ENCODE measurements at regions not wholly inside any gene's neighbourhood (a gene's known extent, or its start where the extent isn't known, plus 50 kb on each side); places are given as distances from the start of the nearest gene placed in this dataset.
"Not testable (repeated sequence)": the region's sequence is repeated elsewhere in the genome, so short reads cannot be mapped to it uniquely, and the experiment has no call there.

- Histone ChIP-seq H3K9ac (ENCODE audit: insufficient read depth in 1 of 2, low read length in 2 of 2) (no peak overlapping the region), H3K36me3 (ENCODE audit: control insufficient read depth in 4 of 4, insufficient read depth in 4 of 4, low read length in 4 of 4) (no peaks in the 10 kb centered on the region), H3K9me3 (ENCODE audit: control insufficient read depth in 4 of 4, insufficient read depth in 3 of 4, low read length in 3 of 4) (peaks cover 0 to 2% (median 0%) of the 10 kb centered on the region in 4 donors), H3K4me3 (no peak overlapping the region), H3K27me3 (ENCODE audit: control insufficient read depth in 3 of 3, insufficient read depth in 3 of 3, low read length in 2 of 3) (no peaks in the 10 kb centered on the region), H3K4me1 (ENCODE audit: control insufficient read depth in 5 of 5, insufficient read depth in 5 of 5, low read length in 5 of 5) (no peaks in the 10 kb centered on the region), H3K27ac (ENCODE audit: low read depth in 1 of 2, low read length in 1 of 2) (no peak overlapping the region)
- ATAC-seq (ENCODE audit: insufficient read depth, low FRiP score) (no peak), DNase-seq (no peak)
- TF ChIP-seq, protein P1, sequence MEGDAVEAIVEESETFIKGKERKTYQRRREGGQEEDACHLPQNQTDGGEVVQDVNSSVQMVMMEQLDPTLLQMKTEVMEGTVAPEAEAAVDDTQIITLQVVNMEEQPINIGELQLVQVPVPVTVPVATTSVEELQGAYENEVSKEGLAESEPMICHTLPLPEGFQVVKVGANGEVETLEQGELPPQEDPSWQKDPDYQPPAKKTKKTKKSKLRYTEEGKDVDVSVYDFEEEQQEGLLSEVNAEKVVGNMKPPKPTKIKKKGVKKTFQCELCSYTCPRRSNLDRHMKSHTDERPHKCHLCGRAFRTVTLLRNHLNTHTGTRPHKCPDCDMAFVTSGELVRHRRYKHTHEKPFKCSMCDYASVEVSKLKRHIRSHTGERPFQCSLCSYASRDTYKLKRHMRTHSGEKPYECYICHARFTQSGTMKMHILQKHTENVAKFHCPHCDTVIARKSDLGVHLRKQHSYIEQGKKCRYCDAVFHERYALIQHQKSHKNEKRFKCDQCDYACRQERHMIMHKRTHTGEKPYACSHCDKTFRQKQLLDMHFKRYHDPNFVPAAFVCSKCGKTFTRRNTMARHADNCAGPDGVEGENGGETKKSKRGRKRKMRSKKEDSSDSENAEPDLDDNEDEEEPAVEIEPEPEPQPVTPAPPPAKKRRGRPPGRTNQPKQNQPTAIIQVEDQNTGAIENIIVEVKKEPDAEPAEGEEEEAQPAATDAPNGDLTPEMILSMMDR (IDR thresholded peaks at IDR 0.05; ENCODE audit: control extremely low read depth, extremely low read depth): no peak
- WGBS, 2 donors: 89 to 92% methylated on average over 2 of the region's 2 CpGs
Observed at GRCh38 chr2:84169871-84170270, 289.2 kb downstream of the SUCLG1 start.

GRCh38 chr2:84168552-84168951, 290.5 kb downstream of the SUCLG1 start:
- not testable (repeated sequence) for DNase-seq; H3K36me3 ChIP-seq (ENCODE audit: control insufficient read depth in 4 of 4, insufficient read depth in 4 of 4, low read length in 4 of 4); H3K9me3 ChIP-seq (ENCODE audit: control insufficient read depth in 4 of 4, insufficient read depth in 3 of 4, low read length in 3 of 4); H3K4me1 ChIP-seq (ENCODE audit: control insufficient read depth in 5 of 5, insufficient read depth in 5 of 5, low read length in 5 of 5); H3K27ac ChIP-seq (ENCODE audit: low read depth in 1 of 2, low read length in 1 of 2); H3K27me3 ChIP-seq (ENCODE audit: control insufficient read depth in 3 of 3, insufficient read depth in 3 of 3, low read length in 2 of 3); H3K4me3 ChIP-seq; H3K9ac ChIP-seq (ENCODE audit: insufficient read depth in 1 of 2, low read length in 2 of 2); ATAC-seq (ENCODE audit: insufficient read depth, low FRiP score)
- WGBS, 2 donors: 92% methylated on average over 1 of the region's 1 CpG

- DNase-seq: no peak
- WGBS, 2 donors: 88 to 90% methylated on average over 2 of the region's 2 CpGs
- peaks cover 0 to 5% (median 0%) of the 10 kb centered on the region in 4 donors for H3K9me3 ChIP-seq (ENCODE audit: control insufficient read depth in 4 of 4, insufficient read depth in 3 of 4, low read length in 3 of 4)
- TF ChIP-seq, protein P1 (IDR thresholded peaks at IDR 0.05; ENCODE audit: control extremely low read depth, extremely low read depth): no peak
- no peaks in the 10 kb centered on the region for H3K36me3 ChIP-seq (ENCODE audit: control insufficient read depth in 4 of 4, insufficient read depth in 4 of 4, low read length in 4 of 4)
- no peak overlapping the region for H3K4me3 ChIP-seq
- H3K27ac ChIP-seq (ENCODE audit: low read depth in 1 of 2, low read length in 1 of 2): no peak overlapping the region
- no peaks in the 10 kb centered on the region for H3K4me1 ChIP-seq (ENCODE audit: control insufficient read depth in 5 of 5, insufficient read depth in 5 of 5, low read length in 5 of 5)
- no peak overlapping the region for H3K9ac ChIP-seq (ENCODE audit: insufficient read depth in 1 of 2, low read length in 2 of 2)
- no peaks in the 10 kb centered on the region for H3K27me3 ChIP-seq (ENCODE audit: control insufficient read depth in 3 of 3, insufficient read depth in 3 of 3, low read length in 2 of 3)
- ATAC-seq (ENCODE audit: insufficient read depth, low FRiP score): no peak
Observed at GRCh38 chr2:84165256-84165655, 293.8 kb downstream of the SUCLG1 start.

- DNase-seq (no peak), ATAC-seq (ENCODE audit: insufficient read depth, low FRiP score) (no peak)
- no peaks in the 10 kb centered on the region for H3K27me3 ChIP-seq (ENCODE audit: control insufficient read depth in 3 of 3, insufficient read depth in 3 of 3, low read length in 2 of 3)
- no peaks in the 10 kb centered on the region for H3K4me1 ChIP-seq (ENCODE audit: control insufficient read depth in 5 of 5, insufficient read depth in 5 of 5, low read length in 5 of 5)
- H3K9me3 ChIP-seq (ENCODE audit: control insufficient read depth in 4 of 4, insufficient read depth in 3 of 4, low read length in 3 of 4): peaks cover 0 to 3% (median 0%) of the 10 kb centered on the region in 4 donors
- 81 to 82% methylated on average over 1 of the region's 1 CpG for WGBS, 2 donors
- H3K4me3 ChIP-seq: no peak overlapping the region
- no peaks in the 10 kb centered on the region for H3K36me3 ChIP-seq (ENCODE audit: control insufficient read depth in 4 of 4, insufficient read depth in 4 of 4, low read length in 4 of 4)
- TF ChIP-seq, protein P1 (IDR thresholded peaks at IDR 0.05; ENCODE audit: control extremely low read depth, extremely low read depth): no peak
- no peak overlapping the region for H3K27ac ChIP-seq (ENCODE audit: low read depth in 1 of 2, low read length in 1 of 2)
- no peak overlapping the region for H3K9ac ChIP-seq (ENCODE audit: insufficient read depth in 1 of 2, low read length in 2 of 2)
Observed at GRCh38 chr2:84160453-84160852, 298.6 kb downstream of the SUCLG1 start.
